HG02884 (cell line): ENCODE measurements at regions not wholly inside any gene's neighbourhood (a gene's known extent, or its start where the extent isn't known, plus 50 kb on each side); places are given as distances from the start of the nearest gene placed in this dataset.

Experiments
- ATAC-seq: cut with Tn5 transposase; IDR thresholded peaks from one replicate; pipeline ENCODE4 v1.9.1; 2021; ENCODE audit warnings: mild to moderate bottlenecking, moderate library complexity; ENCODE audit not compliant: unreplicated experiment

DNA sequence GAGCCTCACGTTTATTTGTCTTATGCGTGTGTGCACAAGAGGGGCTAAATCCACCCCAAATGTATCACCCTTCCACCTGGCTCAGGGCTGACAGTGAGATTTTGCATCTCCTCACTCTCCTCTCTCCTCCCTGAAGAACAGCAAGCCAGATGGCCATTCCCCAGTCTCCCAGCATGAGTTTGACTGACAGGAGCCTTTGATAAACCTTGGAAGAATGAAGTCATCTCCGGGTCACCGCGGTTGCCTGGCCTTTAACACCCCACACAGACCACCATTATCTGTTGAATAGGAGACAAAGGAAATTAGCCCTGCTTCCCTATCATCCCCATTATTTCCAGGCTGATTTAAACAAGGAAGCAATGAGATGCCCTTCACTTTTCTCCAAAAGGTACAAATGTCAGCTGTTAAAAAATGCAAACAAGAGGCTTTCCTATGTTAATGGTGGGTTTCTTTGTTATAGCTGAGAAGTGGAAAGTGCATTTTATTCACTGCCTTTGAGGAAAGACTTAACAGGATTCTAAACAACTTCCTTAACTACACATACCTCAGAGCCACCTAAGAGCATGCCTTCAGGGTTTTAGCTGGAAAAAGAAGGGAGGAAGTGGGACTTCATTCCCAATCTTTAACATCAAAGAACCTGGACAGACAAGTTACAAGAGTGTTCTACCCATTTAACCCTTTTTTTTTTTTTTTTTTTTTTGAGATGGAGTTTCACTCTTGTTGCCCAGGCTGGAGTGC, 524.8 kb upstream of the ID4 start:
- ATAC-seq, result no peak

DNA sequence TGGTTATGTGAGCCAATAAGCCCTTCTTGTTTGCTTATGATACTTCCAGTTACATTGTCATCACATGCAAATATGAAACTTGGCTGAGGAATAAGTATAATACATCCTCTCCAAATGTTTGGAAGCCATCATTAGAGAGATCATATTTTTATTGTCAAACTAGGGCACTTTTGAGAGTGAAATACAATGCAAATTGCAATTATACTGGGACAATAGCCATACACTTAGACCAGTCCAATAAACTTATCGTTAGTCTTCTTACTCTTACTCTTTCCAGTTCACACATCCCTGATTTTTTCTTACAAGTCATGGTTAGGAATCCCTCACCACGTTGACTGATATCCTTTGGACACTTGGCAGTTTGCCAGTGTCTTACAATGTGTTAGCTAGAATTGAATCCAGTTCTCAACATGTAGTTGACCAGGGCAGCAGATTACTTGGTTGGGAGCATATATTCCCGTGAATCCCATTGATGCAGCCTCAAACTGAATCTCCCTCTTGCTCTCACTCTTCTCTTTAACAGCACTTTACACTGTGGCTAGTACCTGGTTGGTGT, 519.7 kb upstream of the ID4 start:
- no peak for ATAC-seq

DNA sequence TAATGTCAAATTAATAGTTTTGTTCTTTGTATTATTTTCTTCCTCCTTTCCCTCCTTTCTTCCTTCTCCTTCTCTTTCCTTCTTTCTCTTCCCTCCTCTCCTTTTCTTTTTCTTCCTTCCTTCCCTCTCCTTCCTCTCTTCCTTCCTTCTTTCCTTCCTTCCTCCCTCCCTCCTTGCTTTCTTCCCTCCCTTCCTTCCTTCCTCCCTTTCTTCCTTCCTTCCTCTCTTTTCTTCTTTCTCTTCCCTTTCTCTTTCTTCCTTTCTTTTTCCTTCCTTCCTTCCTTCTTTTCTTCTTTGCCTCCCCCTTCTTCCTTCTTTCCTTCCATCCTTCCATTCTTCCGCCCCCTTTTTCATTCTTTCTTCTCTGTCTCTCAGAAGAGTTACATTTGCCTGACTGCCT, 518.2 kb upstream of the ID4 start:
- ATAC-seq, result no peak

DNA sequence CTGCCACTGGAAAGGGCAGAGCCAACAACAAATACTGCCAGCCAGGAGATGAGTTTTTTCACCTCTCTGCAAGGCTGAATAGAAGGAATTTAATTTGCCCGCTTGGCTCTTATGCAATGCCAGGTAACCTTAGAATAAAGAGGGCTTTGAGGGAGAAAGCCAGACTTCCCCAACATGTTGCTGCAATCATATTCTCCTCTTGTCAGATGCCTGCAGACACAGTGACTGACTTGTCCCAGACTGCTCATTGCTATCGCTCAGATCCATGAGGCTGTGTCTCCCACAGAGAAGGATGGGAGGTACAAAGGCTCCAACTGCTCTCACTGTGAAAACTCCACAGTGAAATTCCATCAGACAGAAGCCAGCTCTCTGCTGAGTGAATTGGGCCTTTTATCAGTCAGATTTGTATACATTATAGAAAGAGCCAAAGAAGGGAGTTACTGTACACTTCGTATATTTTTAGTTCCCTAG, 517.0 kb upstream of the ID4 start:
- ATAC-seq, result no peak

DNA sequence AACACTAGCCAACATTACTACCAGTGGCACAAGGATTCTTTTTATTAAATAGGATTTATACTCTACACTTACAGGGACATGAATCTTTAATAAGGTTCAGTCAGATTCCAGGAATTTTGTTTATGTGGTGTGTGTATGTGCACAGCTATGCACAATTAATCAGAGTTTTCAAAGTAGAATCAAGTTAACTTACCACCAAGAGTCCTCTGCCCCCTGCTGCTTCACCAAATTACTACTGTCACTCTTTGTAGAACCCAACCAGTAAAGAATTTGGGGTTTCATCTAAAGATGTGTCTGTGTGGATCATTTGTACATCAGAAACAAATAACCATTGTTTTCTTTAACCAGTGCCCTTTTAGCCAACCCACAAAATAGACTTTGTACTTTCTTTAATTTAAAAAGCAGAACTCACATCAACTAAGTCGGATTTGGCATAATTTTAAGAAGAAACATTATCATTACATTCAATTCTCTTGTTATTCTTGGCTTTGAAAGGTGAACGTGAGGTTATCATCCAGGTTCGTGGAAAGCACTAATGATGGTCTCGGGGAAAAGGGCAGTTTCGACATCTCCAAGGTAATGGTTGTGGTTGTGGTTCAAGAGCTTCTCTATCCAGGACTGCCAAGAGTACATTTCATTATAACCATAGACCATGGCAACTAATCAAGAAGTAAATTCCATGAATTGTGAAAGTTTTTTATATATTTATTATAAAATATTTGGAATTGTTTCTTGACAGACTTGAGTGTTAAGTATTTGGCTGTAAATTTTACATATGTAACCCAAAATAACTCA, 514.3 kb upstream of the ID4 start:
- ATAC-seq, result no peak

DNA sequence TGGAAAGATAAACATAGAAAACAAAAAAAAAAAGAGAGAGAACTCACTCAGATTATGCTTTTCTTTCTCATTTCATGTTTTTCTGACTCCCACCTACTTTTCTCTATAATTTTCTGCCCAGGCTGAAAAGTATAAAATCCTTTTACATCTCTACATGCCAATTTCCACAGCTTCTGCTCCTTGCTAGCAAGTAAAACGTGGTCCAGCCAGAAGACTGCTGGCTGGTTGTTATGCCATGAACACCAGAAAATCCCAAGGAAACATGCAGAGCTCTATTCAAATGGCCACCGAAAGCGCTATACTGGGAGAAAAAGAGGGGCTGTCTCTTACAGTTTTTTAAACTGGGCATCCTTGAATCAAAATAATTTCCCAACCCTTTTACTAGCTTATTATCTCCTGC, 512.8 kb upstream of the ID4 start:
- no peak for ATAC-seq

DNA sequence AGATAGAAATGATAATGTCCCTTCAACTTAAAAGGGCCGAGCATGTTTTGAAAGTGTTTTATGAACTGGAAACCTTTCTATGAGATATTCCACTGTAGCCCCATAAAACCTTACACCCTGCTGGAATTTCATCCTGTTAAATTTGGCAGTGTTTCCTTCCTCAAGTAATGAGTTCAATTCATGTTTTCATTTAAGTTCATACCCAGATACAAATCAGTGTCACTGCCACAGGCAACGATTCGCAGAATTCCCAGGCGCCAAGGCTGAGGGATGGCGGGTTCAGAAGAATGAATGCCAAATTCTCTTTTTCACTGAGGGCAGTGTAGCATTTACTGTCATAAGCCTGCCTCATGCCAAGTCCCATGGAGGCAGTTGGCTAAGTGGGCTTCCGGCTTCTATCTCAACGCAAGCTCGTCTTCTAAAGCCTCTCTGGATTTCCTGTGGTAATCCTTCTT, 511.8 kb upstream of the ID4 start:
- no peak for ATAC-seq

DNA sequence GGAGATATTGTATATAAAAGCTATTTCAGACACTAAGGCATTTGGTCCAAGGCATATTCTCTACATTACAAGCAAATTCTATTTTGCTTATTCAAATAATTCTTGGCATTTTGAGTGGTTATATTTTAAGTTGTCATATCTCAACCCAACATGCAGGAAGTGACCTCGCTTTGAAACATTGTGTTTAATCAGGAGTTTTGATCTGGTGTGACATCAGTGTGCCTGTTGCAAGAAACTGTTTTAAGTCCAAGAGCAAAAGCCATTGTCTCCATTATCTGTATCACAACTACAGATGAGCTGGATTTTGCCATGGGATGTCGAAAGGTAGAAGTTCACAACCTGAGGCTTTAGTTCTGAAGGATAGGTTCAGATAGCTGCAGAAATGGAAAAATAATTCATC, 509.9 kb upstream of the ID4 start:
- ATAC-seq, result no peak

DNA sequence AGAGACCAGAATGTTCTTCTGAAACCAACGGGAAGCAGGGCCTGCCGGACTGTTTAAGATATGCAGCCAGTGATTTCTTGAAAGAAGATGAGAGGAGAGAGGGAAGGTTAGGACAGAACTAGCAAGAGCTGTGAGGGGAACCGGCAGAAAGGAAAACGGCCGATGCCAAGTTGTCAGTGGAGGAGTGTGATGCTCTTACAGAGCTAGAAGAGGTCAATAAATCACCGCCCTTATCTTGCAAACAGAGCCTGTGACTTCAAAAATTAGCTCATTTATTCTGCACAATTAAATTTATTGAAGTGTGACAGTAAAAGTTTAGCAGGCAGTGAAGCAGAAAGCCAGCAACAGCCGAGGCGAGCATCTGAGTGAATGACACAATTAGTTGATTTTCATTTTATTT, 509.5 kb upstream of the ID4 start:
- no peak for ATAC-seq

DNA sequence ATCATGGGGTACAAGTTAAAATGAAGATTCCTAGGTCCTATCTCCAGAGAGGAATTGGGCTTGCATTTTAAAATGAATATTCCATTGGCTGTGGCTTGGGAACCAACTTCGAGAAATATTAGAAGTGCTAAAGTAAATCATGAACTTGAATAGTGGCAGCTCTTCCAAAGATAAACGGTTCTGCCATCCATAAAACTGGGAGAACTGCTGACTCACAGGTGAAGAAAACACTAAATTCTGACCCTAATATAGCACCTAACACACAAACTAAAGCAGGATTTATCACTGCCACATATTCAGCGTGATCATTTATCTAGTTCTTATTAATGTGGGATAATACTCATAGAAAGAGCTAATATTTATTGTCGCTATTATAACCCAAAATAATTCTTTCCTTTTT, 508.1 kb upstream of the ID4 start:
- no peak for ATAC-seq

DNA sequence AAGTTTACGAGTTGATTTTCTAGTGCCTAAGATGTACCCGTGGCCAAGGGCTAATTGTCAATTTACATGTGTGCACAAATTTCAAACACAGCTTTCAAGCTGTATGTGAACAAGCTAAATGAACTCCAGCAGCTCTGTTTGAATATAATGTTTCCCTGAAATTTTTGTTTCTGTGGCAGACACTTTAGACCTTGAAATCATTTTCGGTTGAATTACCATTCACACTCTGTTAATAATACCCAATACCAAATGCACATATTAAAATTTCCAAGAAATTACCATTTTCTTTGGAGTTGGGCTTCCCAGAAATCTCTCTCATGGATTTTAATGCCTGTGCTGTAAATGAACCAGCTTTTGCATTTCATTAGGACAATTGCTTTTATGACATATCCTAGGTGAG, 506.1 kb upstream of the ID4 start:
- ATAC-seq, result no peak

DNA sequence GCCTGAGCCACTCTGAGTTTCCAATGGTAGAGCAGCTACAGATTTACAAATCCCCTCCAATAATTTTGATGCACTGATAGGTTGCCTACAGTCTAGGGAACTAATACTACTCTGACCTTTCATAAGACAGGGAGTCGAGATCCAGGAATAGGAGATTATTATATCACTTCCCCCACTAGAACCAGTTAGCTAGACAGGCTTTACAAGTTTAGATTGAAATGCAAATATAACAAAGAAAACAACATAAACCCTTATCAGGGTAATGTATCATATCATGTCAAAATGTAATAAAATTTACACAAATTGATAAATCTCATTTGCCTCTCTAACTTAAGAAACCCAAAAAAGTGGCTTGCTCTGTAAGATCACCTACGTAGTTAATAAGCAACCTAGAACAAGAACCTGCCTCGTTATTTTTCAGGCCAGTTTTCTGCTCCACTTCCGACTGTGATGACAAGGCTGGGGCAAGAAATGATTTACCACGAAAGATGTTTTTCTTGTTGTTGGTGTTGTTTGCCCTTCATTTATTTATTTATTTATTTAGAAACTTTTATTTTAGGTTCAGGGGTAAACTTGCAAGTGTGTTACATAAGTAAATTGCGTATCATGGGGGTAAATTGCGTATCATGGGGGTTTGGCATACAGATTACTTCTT, 504.2 kb upstream of the ID4 start:
- no peak for ATAC-seq

DNA sequence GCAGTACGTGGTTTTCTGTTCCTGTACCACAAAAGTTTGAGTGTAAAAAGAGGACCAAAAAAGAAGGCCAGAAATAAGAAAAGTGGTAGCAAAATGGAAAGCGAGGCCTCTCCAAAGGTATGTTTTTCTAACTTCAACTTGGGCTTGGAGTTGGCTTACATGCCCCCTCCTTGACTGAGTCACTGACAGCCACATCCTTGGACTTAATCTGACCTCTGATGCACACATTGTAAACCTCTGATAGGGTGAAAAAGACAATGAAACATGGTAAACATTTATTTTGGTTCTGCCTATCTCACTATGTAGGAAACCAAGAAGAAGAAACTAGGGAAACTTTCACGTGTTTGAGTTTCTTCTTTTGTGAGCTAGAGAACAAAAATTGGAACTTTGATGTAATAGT, 503.2 kb upstream of the ID4 start:
- no peak for ATAC-seq

DNA sequence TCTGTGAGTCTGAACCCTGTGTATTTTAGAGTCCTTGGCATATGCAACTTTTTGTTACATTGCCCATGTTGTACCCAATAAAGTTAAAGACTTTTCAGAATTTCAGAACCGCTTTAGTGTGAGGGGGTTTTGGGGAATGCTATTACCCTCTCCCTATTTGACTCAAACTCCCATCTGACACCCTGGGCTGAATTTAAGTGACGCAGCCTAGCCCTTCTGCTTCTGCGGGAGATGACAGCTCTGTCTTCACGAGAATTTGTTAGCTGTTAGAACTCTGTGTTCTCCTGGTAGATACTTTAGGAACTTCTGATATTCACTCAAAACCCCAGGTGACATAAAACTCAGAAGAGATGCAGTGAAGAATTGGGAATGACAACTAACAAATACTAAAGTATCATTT, 500.6 kb upstream of the ID4 start:
- no peak for ATAC-seq

DNA sequence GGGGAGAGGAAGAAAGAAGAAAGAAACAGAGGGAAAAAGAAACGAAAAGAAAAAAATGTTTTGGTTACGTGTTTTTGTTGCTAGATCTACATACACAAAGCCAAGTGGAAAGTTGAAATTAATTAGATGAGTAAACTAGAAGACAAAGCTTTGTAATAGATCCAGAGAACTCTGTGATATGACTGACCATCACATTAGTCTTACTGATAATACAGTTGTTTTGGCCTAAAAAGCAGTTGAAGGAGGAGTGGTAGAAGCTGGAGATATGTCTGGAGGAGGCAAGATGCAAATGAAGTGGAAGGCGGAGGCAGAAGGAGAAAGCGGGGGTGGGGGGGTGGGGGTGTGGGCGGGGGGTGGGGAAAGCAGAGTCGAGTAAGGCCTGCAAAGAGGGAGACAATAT, 500.1 kb upstream of the ID4 start:
- ATAC-seq, result no peak

DNA sequence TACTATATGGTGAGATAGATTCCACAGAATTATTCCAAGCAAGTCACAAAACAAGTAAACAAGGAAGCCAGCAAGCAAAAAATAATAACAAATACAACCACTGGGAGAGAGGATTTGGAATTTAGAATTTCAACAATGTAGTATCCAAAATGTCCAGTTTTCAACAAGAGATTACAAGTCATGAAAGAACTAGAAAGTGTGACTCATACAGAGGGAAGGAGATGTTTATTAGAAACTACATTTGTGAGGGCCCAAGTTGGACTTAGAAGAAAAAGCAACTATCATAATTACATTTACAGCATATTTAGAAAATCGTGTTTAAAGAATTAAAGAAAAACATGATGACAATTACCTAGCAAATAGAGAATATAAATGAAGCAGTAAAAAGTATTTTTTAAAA, 494.6 kb upstream of the ID4 start:
- ATAC-seq, result no peak

DNA sequence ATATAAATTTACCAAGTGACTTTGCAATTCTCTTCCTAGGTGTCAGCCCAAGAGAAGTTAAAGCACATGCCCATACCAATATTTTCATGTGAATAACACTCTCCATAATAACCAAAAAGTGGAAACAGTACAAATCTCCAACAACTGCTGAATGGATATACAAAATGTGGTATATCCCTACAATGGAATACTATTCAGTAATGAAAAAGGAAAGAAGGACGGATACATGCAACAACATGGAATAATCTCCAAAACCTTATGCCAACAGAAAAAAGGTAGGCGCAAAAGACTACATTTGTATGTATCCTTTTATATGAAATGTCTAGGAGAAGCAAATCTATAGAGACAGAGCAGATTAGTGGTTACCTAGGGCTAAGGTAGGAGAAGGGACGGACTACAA, 487.7 kb upstream of the ID4 start:
- ATAC-seq, result no peak

DNA sequence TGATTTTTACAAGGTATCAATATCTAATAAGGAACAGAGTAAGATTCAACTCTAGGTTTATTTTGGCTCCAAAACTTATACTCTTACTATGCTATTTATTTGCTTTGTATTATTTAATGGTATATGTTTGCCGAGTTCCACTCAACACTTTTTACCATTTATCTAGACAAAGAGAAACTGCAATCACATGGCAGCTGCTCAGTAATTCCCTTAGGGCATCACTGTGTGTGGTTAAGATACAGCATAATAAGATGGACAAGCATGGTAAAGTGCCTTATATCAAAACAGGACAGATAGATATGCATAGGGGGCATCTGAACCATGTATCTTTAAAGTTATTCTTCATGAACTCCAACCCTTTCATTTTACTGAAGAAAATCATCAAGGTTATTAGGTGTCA, 483.0 kb upstream of the ID4 start:
- no peak for ATAC-seq

DNA sequence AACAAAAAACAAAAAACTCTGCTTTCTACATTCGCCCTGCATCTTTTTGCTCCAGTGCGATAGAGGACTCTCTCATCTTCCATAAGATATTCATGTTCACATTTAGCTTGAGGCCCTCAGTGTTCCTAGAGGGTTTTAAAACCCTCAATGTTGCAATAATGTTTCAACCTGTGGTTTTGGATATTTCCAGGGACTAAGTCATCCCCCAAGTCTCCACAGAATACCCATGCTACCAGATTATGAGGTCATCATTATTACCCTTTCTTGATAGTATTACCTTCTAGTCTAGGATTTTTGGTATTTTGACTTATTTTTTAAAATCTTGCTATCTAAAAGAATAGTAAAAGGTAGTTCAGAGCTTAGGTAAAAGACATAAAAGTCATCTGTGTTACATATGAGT, 480.5 kb upstream of the ID4 start:
- ATAC-seq, result no peak

DNA sequence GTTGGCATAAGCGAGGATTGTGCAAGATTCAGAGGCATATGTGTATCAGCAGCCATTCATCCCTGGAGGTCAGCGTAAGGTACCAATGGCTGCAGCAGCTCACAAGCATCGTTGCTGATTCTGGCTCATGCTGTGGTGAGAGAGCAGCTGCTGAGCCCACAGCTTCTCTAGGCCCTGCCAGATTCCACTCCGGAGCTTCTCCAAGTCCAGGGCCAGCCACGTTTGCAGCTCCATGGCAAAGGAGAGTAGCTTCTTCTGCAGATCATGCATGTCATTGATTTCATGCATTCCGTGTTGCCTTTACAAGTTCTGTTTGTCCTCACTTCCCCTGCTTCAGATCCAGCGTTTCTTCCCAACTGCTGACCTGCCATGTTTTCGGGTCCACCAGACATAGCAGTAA, 474.8 kb upstream of the ID4 start:
- ATAC-seq, result no peak

DNA sequence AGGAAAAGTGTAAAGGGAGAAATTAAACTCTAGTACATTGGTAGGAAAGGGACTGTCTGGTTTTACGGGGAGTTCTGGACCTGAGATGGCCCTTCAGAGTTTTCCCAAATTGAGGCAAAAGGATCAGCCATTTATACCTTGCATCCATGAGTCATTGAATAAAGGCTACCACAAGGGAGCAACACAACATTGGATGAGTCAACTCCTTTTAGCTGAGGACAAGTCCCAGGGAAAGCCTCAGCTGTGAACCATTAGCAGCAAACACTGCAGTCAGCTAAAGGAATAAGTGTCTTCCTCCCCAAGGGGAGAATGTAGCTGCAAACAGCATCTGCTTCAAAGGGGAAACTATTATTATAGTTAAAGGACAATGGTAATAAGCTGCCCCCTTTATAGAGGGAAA, 468.7 kb upstream of the ID4 start:
- ATAC-seq, result no peak

DNA sequence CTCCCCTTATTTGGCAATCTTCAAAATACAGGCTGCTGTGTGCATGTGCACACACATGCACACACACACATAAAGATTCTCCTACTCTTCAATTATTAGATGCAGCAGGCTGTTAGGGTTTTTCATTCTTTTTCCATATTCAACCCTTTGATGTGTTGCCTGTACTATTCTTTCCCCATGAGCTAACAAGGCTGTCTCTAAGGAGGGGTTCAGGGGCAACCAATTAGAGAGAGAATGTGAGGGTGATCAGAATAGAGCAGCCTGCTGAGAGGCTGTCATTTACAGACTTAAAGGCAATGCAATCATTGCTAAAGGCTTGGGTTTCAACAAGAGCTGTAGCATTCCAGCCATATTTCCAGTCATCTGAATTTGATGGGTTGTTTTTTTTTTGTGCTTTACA, 467.4 kb upstream of the ID4 start:
- no peak for ATAC-seq
